Endothelial cell (in vitro differentiated cells): ENCODE measurements at regions not wholly inside any gene's neighbourhood (a gene's known extent, or its start where the extent isn't known, plus 50 kb on each side); places are given as distances from the start of the nearest gene placed in this dataset.

Experiments used
- DNase-seq: peaks from one replicate; pipeline ENCODE4 v3.0.0; 2021; ENCODE audit warnings: low spot score
- H3K27ac Mint-ChIP-seq: one replicate; pipeline ENCODE4 v1.8.0; 2021; ENCODE audit warnings: mixed read lengths, inconsistent platforms; ENCODE audit not compliant: unreplicated experiment
- H3K27me3 Mint-ChIP-seq: one replicate; pipeline ENCODE4 v1.8.0; 2021; ENCODE audit warnings: mild to moderate bottlenecking, moderate library complexity, mixed read lengths, inconsistent platforms; ENCODE audit not compliant: unreplicated experiment
- H3K36me3 Mint-ChIP-seq: one replicate; pipeline ENCODE4 v1.8.0; 2021; ENCODE audit warnings: mild to moderate bottlenecking, low read depth, mixed read lengths, inconsistent platforms; ENCODE audit not compliant: unreplicated experiment
- H3K4me1 Mint-ChIP-seq: one replicate; pipeline ENCODE4 v1.8.0; 2021; ENCODE audit warnings: mild to moderate bottlenecking, mixed read lengths, inconsistent platforms; ENCODE audit not compliant: unreplicated experiment
- H3K4me3 Mint-ChIP-seq: one replicate; pipeline ENCODE4 v1.8.0; 2021; ENCODE audit warnings: mild to moderate bottlenecking, mixed read lengths, inconsistent platforms; ENCODE audit not compliant: unreplicated experiment
- H3K9me3 Mint-ChIP-seq: one replicate; pipeline ENCODE4 v1.8.0; 2021; ENCODE audit warnings: mixed read lengths, inconsistent platforms; ENCODE audit not compliant: unreplicated experiment
- CTCF ChIP-seq: fragments of 200-600 bp; sonication (generic); IDR thresholded peaks from one replicate; pipeline ENCODE4 v1.5.0; 2021; ENCODE audit warnings: antibody characterized with exemption; ENCODE audit not compliant: unreplicated experiment

- peak overlapping the region; percentile 19 for H3K27ac Mint-ChIP-seq
- peaks cover 10% of the 10 kb centered on the region for H3K4me1 Mint-ChIP-seq
- no peak for TF ChIP-seq CTCF
Observed at GRCh38 chr4:175405961-175406360, 406.1 kb downstream of the GPM6A start.

GRCh38 chr4:175407926-175408325, 404.1 kb downstream of the GPM6A start:
- H3K27ac Mint-ChIP-seq, result no peak overlapping the region
- no peaks in the 10 kb centered on the region for H3K36me3 Mint-ChIP-seq
- DNase-seq, result no peak
- no peak for TF ChIP-seq CTCF
- peaks cover 10% of the 10 kb centered on the region for H3K4me1 Mint-ChIP-seq
- H3K4me3 Mint-ChIP-seq, result no peak overlapping the region
- no peaks in the 10 kb centered on the region for H3K9me3 Mint-ChIP-seq
- no peaks in the 10 kb centered on the region for H3K27me3 Mint-ChIP-seq

More at GRCh38 chr4:175405961-175406360, 406.1 kb downstream of the GPM6A start:
- no peak overlapping the region for H3K4me3 Mint-ChIP-seq
- H3K36me3 Mint-ChIP-seq, result no peaks in the 10 kb centered on the region
- DNase-seq, result no peak
- H3K9me3 Mint-ChIP-seq, result no peaks in the 10 kb centered on the region
- H3K27me3 Mint-ChIP-seq, result no peaks in the 10 kb centered on the region

- H3K9me3 Mint-ChIP-seq, result no peaks in the 10 kb centered on the region
- no peaks in the 10 kb centered on the region for H3K36me3 Mint-ChIP-seq
- TF ChIP-seq CTCF, result no peak
- H3K27ac Mint-ChIP-seq, result no peak overlapping the region
- no peak overlapping the region for H3K4me3 Mint-ChIP-seq
- no peaks in the 10 kb centered on the region for H3K27me3 Mint-ChIP-seq
- no peak for DNase-seq
- peaks cover 2% of the 10 kb centered on the region for H3K4me1 Mint-ChIP-seq
Observed at GRCh38 chr4:175411251-175411650, 400.8 kb downstream of the GPM6A start.

- Mint-ChIP-seq H3K36me3 (no peaks in the 10 kb centered on the region), H3K4me1 (no peaks in the 10 kb centered on the region), H3K27me3 (no peaks in the 10 kb centered on the region), H3K9me3 (no peaks in the 10 kb centered on the region), H3K4me3 (no peak overlapping the region), H3K27ac (no peak overlapping the region)
- TF ChIP-seq CTCF, result no peak
- DNase-seq, result no peak
Observed at GRCh38 chr4:175412161-175412560, 399.9 kb downstream of the GPM6A start.

GRCh38 chr4:175412746-175413145, 399.3 kb downstream of the GPM6A start:
- no peak for DNase-seq

More at GRCh38 chr4:175412746-175413145, 399.3 kb downstream of the GPM6A start:
- TF ChIP-seq CTCF, result no peak
- H3K27me3 Mint-ChIP-seq, result no peaks in the 10 kb centered on the region
- no peaks in the 10 kb centered on the region for H3K36me3 Mint-ChIP-seq
- no peak overlapping the region for H3K27ac Mint-ChIP-seq
- H3K9me3 Mint-ChIP-seq, result no peaks in the 10 kb centered on the region
- H3K4me3 Mint-ChIP-seq, result no peak overlapping the region
- H3K4me1 Mint-ChIP-seq, result no peaks in the 10 kb centered on the region
